ENCODE measurements at regions not wholly inside any gene's neighbourhood (a gene's known extent, or its start where the extent isn't known, plus 50 kb on each side); places are given as distances from the start of the nearest gene placed in this dataset.

- no peak for DNase-seq
- H3K4me1 Mint-ChIP-seq (ENCODE audit: low read depth) = peaks cover 28% of the 10 kb centered on the region
- no peak for TF ChIP-seq CTCF (IDR thresholded peaks at IDR 0.05)
- no peak overlapping the region for H3K27ac Mint-ChIP-seq
- H3K9me3 Mint-ChIP-seq = peaks cover 3% of the 10 kb centered on the region; the same call in 1 of the 2 replicates
- no peak overlapping the region for H3K4me3 Mint-ChIP-seq
- no peaks in the 10 kb centered on the region for H3K36me3 Mint-ChIP-seq (ENCODE audit: low read depth)
- no peaks in the 10 kb centered on the region; the same call in 1 of the 2 replicates for H3K27me3 Mint-ChIP-seq (ENCODE audit: insufficient read depth)
These were observed 233.7 kb upstream of the PHYHIPL start for GRCh38 chr10:58942724-58943123.

DNA sequence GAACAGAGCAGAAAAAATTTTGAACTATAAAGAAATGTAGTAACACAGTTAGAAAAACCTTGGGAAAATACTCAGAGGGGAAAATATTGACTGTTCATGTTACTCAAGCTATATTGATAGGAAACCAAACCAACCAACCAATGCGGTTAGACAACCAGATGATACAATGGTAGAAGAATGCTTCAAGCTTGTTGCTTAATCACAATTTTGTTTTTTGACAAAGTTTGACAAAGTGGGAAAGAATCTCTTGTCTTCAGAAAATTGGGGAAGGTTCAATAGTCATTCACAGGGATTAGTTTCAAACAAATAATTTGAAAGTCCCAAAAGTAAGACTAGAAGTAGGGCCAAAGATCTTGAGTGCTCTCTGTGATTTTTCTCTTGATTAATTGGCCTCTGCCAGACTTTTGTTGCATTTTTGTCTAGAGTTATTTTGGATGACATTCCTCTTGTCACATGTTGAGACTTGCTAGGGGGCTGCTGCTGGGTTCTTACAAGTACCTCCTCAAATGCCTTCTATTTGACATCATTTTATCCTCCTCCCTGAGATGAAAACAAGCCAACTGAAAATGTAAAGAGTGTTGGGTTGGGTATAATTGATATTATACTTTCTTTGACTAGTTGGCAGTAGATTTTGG, 233.1 kb upstream of the PHYHIPL start:
- no peak overlapping the region for H3K27ac Mint-ChIP-seq
- no peaks in the 10 kb centered on the region; the same call in 1 of the 2 replicates for H3K27me3 Mint-ChIP-seq (ENCODE audit: insufficient read depth)
- no peaks in the 10 kb centered on the region for H3K36me3 Mint-ChIP-seq (ENCODE audit: low read depth)
- H3K4me1 Mint-ChIP-seq (ENCODE audit: low read depth) = peaks cover 28% of the 10 kb centered on the region
- no peak for TF ChIP-seq CTCF (IDR thresholded peaks at IDR 0.05)
- H3K9me3 Mint-ChIP-seq = peaks cover 3% of the 10 kb centered on the region; the same call in 1 of the 2 replicates
- H3K4me3 Mint-ChIP-seq = peak overlapping the region; percentile 4; the same call in 1 of the 2 replicates
- DNase-seq = no peak

GRCh38 chr10:58943960-58944359, 232.5 kb upstream of the PHYHIPL start:
- TF ChIP-seq CTCF (IDR thresholded peaks at IDR 0.05) = no peak
- H3K27ac Mint-ChIP-seq = no peak overlapping the region
- no peak overlapping the region for H3K4me3 Mint-ChIP-seq
- H3K4me1 Mint-ChIP-seq (ENCODE audit: low read depth) = peaks cover 28% of the 10 kb centered on the region
- no peaks in the 10 kb centered on the region; the same call in 1 of the 2 replicates for H3K27me3 Mint-ChIP-seq (ENCODE audit: insufficient read depth)
- no peak for DNase-seq
- H3K36me3 Mint-ChIP-seq (ENCODE audit: low read depth) = no peaks in the 10 kb centered on the region
- peaks cover 3% of the 10 kb centered on the region; the same call in 1 of the 2 replicates for H3K9me3 Mint-ChIP-seq

- TF ChIP-seq CTCF (IDR thresholded peaks at IDR 0.05) = no peak
- Mint-ChIP-seq H3K4me3 (no peak overlapping the region), H3K27ac (no peak overlapping the region), H3K36me3 (ENCODE audit: low read depth) (no peaks in the 10 kb centered on the region), H3K27me3 (ENCODE audit: insufficient read depth) (no peaks in the 10 kb centered on the region; the same call in 1 of the 2 replicates), H3K4me1 (ENCODE audit: low read depth) (peaks cover 47% of the 10 kb centered on the region), H3K9me3 (peaks cover 3% of the 10 kb centered on the region; the same call in 1 of the 2 replicates)
- DNase-seq = no peak
These were observed 228.1 kb upstream of the PHYHIPL start for GRCh38 chr10:58948303-58948702.

GRCh38 chr10:58950618-58951017, 225.8 kb upstream of the PHYHIPL start:
- Mint-ChIP-seq H3K4me1 (ENCODE audit: low read depth) (peaks cover 31% of the 10 kb centered on the region), H3K4me3 (peak overlapping the region; percentile 29), H3K9me3 (peaks cover 3% of the 10 kb centered on the region; the same call in 1 of the 2 replicates), H3K36me3 (ENCODE audit: low read depth) (no peaks in the 10 kb centered on the region), H3K27ac (no peak overlapping the region; the same call in 1 of the 2 replicates), H3K27me3 (ENCODE audit: insufficient read depth) (no peaks in the 10 kb centered on the region; the same call in 1 of the 2 replicates)
- TF ChIP-seq CTCF (IDR thresholded peaks at IDR 0.05) = no peak
- peak; percentile 50 for DNase-seq

Data from HFFc6 (cell line).